MV-4-11 (cell line): ENCODE measurements at regions not wholly inside any gene's neighbourhood (a gene's known extent, or its start where the extent isn't known, plus 50 kb on each side); places are given as distances from the start of the nearest gene placed in this dataset.
"Not testable (repeated sequence)": the region's sequence is repeated elsewhere in the genome, so short reads cannot be mapped to it uniquely, and the experiment has no call there.

Experiments
- DNase-seq: peaks from one replicate; lab custom pipeline; 2025; lab: John Stamatoyannopoulos, UW

GRCh38 chr16:66050991-66051390 is 315.5 kb upstream of the CDH5 start:
- no peak for DNase-seq

GRCh38 chr16:66049865-66050264 is 316.6 kb upstream of the CDH5 start:
- no peak for DNase-seq

GRCh38 chr16:66045626-66046025 is 320.9 kb upstream of the CDH5 start:
- no peak for DNase-seq

- DNase-seq = no peak
These were observed 321.9 kb upstream of the CDH5 start for GRCh38 chr16:66044556-66044955.

GRCh38 chr16:66044089-66044488 is 322.4 kb upstream of the CDH5 start:
- no peak for DNase-seq

- no peak for DNase-seq
These were observed 323.2 kb upstream of the CDH5 start for GRCh38 chr16:66043326-66043725.

GRCh38 chr16:66042341-66042740 is 324.1 kb upstream of the CDH5 start:
- DNase-seq = no peak

GRCh38 chr16:66041907-66042306 is 324.6 kb upstream of the CDH5 start:
- no peak for DNase-seq

- DNase-seq = no peak
These were observed 326.7 kb upstream of the CDH5 start for GRCh38 chr16:66039793-66040192.

- no peak for DNase-seq
These were observed 329.4 kb upstream of the CDH5 start for GRCh38 chr16:66036793-66037715.

- no peak for DNase-seq
These were observed 330.3 kb upstream of the CDH5 start for GRCh38 chr16:66036184-66036583.

GRCh38 chr16:66035096-66035495 is 331.4 kb upstream of the CDH5 start:
- no peak for DNase-seq

- DNase-seq = no peak
These were observed 333.6 kb upstream of the CDH5 start for GRCh38 chr16:66032841-66033240.

- DNase-seq = no peak
These were observed 336.5 kb upstream of the CDH5 start for GRCh38 chr16:66030036-66030435.

- DNase-seq = no peak
These were observed 337.8 kb upstream of the CDH5 start for GRCh38 chr16:66028510-66029216.

GRCh38 chr16:66026787-66027330 is 339.6 kb upstream of the CDH5 start:
- DNase-seq = no peak

GRCh38 chr16:66026211-66026610 is 340.3 kb upstream of the CDH5 start:
- no peak for DNase-seq

GRCh38 chr16:66025751-66026150 is 340.7 kb upstream of the CDH5 start:
- no peak for DNase-seq

GRCh38 chr16:66024567-66024966 is 341.9 kb upstream of the CDH5 start:
- not testable (repeated sequence) for DNase-seq

GRCh38 chr16:66023481-66023880 is 343.0 kb upstream of the CDH5 start:
- no peak for DNase-seq

- DNase-seq = no peak
These were observed 345.8 kb upstream of the CDH5 start for GRCh38 chr16:66020642-66021041.

GRCh38 chr16:66020046-66020445 is 346.4 kb upstream of the CDH5 start:
- no peak for DNase-seq

GRCh38 chr16:66019502-66019901 is 347.0 kb upstream of the CDH5 start:
- DNase-seq = not testable (repeated sequence)
